HepG2 (cell line): ENCODE measurements at regions not wholly inside any gene's neighbourhood (a gene's known extent, or its start where the extent isn't known, plus 50 kb on each side); places are given as distances from the start of the nearest gene placed in this dataset.

Experiments
- CHD4 ChIP-seq: fragments of 200-600 bp; sonication (generic); IDR thresholded peaks from 2 replicates; pipeline ENCODE4 v1.7.0; 2017; ENCODE audit warnings: mild to moderate bottlenecking, low read length, borderline replicate concordance
- KDM1A ChIP-seq: IDR thresholded peaks from 2 replicates; pipeline ENCODE4 v1.6.1; 2016; ENCODE audit warnings: missing compliant biosample characterization
- POLR2A ChIP-seq, 2 experiments: IDR thresholded peaks; 2 replicates each; pipeline ENCODE4 v1.6.1; 2011; ENCODE audit warnings: low read depth in 2 of 2, low read length in 2 of 2, mild to moderate bottlenecking in 1 of 2, moderate library complexity in 1 of 2; ENCODE audit not compliant: insufficient read depth in 1 of 2
- ZNF101 ChIP-seq: sonication (generic); formaldehyde crosslinking; IDR thresholded peaks from 2 replicates; pipeline ENCODE4 v1.4.0; 2020; ENCODE audit warnings: mild to moderate bottlenecking, low read depth, missing genetic modification reagents, borderline replicate concordance

GRCh38 chr1:83026745-83027144 is 972.2 kb downstream of the TTLL7 start:
- TF ChIP-seq POLR2A (IDR thresholded peaks at IDR 0.05; ENCODE audit: insufficient read depth in 1 of 2, low read depth in 2 of 2, low read length in 2 of 2) (no peak), ZNF101 (CRISPR knock-in tag) (no peak), CHD4 (no peak), KDM1A (no peak)
